ENCODE measurements at regions not wholly inside any gene's neighbourhood (a gene's known extent, or its start where the extent isn't known, plus 50 kb on each side); places are given as distances from the start of the nearest gene placed in this dataset.

DNA sequence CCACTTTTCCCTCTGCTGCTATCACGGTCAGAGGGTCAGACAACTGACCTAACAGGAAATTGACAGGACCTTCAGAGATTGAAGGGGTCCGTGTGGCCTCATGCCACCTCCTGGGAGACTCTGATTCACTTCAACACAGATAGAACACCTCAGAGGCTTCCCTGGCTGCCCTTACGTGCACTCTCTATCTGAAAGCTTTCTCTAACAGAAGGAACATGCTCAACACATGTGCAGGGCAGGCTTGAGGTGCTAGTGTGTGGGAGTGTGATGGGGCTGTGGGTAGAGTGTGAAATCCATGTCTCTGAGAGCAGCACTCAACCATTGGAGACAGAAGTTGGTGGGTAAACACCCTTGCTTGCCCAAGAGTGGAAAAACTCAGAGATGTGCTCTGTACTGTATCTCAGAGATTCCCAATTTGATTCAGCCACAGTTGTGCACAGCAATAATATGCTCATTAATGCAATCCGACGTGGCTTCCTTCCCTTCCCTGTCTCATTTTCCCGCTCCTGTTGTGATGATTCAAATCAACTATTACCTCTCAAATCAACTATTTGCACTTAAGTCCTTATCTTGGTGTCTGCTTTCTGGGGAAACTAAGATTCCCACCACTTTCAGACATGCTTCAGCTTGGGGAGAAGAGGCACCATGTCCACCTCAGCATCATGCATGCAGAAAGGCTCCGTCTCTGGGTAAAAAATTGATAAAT is 62.0 kb upstream of the MAGEB2 start:
- TF ChIP-seq, protein P1, sequence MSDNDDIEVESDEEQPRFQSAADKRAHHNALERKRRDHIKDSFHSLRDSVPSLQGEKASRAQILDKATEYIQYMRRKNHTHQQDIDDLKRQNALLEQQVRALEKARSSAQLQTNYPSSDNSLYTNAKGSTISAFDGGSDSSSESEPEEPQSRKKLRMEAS (IDR thresholded peaks at IDR 0.05; ENCODE audit: low read depth, low read length), result no peak
- TF ChIP-seq MYC (IDR thresholded peaks at IDR 0.05; ENCODE audit: low read depth, low read length) (no peak), POLR2A (IDR thresholded peaks at IDR 0.05; ENCODE audit: extremely low read depth, insufficient read length) (no peak)
- no peak for DNase-seq (ENCODE audit: low read depth)
- no peak overlapping the region for H3K4me3 ChIP-seq (ENCODE audit: low read depth, low read length)

DNA sequence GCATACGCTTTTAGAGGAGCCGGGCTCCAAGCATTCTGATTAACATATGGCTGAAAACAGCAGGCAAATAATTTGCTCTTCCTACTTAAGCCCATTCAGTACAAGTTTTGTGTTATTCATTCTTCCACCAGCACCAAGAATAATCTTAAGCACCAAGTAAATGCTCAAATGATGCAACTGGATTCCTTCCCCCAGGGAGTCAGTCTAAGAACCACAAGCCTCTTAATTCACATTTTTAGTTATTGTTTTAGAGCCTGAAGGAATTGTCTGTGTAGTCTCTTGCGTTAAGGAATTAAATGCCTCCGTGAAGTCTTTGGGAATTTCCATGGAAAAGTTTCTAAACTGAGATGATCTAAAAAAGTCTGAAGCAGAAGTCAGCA is 61.5 kb upstream of the MAGEB2 start:
- DNase-seq (ENCODE audit: low read depth), result no peak
- H3K4me3 ChIP-seq (ENCODE audit: low read depth, low read length), result no peak overlapping the region
- no peak for TF ChIP-seq POLR2A (IDR thresholded peaks at IDR 0.05; ENCODE audit: extremely low read depth, insufficient read length)

DNA sequence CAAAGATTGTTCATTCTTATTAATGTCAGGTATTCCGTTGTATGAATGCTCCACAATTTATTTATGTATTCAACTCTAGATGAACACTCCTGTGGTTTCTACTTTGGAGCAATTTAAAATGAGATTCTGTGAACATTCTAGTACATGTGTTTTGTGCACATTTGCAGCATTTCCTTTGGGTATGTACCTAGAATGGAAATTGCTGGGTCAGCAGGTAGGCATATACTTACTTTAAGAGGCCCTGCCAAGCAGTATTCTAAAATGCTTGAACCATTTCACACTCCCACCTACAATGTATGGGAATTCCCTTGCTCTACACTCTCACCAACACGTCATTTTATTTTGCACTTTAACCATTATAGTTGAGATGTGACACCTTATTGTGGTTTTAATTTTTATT is 59.4 kb upstream of the MAGEB2 start:
- TF ChIP-seq, protein P2, sequence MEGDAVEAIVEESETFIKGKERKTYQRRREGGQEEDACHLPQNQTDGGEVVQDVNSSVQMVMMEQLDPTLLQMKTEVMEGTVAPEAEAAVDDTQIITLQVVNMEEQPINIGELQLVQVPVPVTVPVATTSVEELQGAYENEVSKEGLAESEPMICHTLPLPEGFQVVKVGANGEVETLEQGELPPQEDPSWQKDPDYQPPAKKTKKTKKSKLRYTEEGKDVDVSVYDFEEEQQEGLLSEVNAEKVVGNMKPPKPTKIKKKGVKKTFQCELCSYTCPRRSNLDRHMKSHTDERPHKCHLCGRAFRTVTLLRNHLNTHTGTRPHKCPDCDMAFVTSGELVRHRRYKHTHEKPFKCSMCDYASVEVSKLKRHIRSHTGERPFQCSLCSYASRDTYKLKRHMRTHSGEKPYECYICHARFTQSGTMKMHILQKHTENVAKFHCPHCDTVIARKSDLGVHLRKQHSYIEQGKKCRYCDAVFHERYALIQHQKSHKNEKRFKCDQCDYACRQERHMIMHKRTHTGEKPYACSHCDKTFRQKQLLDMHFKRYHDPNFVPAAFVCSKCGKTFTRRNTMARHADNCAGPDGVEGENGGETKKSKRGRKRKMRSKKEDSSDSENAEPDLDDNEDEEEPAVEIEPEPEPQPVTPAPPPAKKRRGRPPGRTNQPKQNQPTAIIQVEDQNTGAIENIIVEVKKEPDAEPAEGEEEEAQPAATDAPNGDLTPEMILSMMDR (IDR thresholded peaks at IDR 0.05; ENCODE audit: low read depth, low read length), result no peak
- TF ChIP-seq POLR2A (IDR thresholded peaks at IDR 0.05; ENCODE audit: extremely low read depth, insufficient read length) (no peak), MYC (IDR thresholded peaks at IDR 0.05; ENCODE audit: low read depth, low read length) (no peak)
- TF ChIP-seq, protein P1 (IDR thresholded peaks at IDR 0.05; ENCODE audit: low read depth, low read length), result no peak
- H3K4me3 ChIP-seq (ENCODE audit: low read depth, low read length), result no peak overlapping the region
- DNase-seq (ENCODE audit: low read depth), result no peak

DNA sequence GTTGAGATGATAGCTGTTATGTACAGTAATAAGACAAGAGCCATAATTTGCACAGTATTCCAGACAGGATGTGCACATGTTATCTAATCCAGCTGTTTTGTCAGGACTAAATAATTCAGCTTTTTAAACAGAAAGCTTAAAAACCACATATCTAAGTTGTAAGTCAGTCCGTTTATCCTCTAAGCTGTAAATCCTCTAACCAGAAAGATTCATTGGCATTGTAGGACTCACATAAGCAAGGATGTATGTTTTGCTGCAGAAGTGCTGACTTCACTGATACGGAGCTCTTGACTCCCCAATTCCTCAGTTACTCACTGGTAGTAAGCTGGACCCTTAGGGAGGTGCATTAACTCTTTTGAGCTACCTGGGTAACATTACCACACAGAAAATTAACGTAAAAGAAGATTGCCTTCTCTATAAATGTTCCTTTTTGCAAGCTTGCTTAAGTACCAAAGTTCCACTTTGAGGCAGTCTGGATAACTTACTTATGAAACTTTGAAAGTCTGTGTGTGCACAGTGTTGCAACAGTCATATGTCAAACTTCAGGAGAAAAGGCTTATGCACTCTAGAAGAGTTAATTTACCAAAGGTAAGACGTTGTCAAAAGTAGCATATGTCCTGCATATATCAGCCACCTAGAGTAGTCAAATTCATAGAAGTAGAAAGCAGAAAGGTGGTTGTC is 58.3 kb upstream of the MAGEB2 start:
- DNase-seq (ENCODE audit: low read depth), result no peak
- TF ChIP-seq POLR2A (IDR thresholded peaks at IDR 0.05; ENCODE audit: extremely low read depth, insufficient read length) (no peak), MYC (IDR thresholded peaks at IDR 0.05; ENCODE audit: low read depth, low read length) (no peak)
- TF ChIP-seq, protein P2 (IDR thresholded peaks at IDR 0.05; ENCODE audit: low read depth, low read length), result no peak
- TF ChIP-seq, protein P1 (IDR thresholded peaks at IDR 0.05; ENCODE audit: low read depth, low read length), result no peak
- no peak overlapping the region for H3K4me3 ChIP-seq (ENCODE audit: low read depth, low read length)

DNA sequence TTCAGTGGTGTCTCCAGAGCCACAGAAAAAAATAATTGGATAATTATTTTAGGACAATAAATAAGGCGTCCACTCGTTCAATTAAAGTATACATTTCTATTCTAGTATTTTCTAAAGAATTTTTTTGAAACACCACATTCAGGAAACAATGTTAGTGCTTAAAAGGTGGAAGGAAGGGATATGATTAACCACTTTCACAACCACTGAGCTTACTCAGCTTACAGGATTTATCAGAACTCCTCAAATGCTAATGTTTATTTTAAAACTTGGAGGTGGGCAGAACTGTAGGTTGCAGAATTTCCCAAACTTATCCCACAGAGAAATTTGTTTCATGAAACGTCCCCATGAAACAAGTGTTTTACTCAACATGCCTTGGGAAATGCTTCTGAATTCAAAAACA is 54.3 kb upstream of the MAGEB2 start:
- H3K4me3 ChIP-seq (ENCODE audit: low read depth, low read length), result no peak overlapping the region
- no peak for DNase-seq (ENCODE audit: low read depth)
- TF ChIP-seq, protein P1 (IDR thresholded peaks at IDR 0.05; ENCODE audit: low read depth, low read length), result no peak

Measured in NB4 (cell line).